Adipocyte (in vitro differentiated cells): ENCODE measurements at regions not wholly inside any gene's neighbourhood (a gene's known extent, or its start where the extent isn't known, plus 50 kb on each side); places are given as distances from the start of the nearest gene placed in this dataset.

Experiments used
- DNase-seq: peaks from one replicate; pipeline ENCODE4 v3.0.0-alpha.2; 2015; ENCODE audit warnings: low read depth
- H3K27me3 ChIP-seq: replicated peaks from 2 replicates; pipeline ENCODE4 v1.7.0; 2013; ENCODE audit warnings: mild to moderate bottlenecking, low read length, moderate library complexity; ENCODE audit not compliant: control insufficient read depth, insufficient read depth
- H3K36me3 ChIP-seq: 2 replicates; pipeline ENCODE4 v1.7.0; 2013; ENCODE audit warnings: low read length, mild to moderate bottlenecking, moderate library complexity; ENCODE audit not compliant: control insufficient read depth, insufficient read depth, severe bottlenecking
- H3K4me1 ChIP-seq: 2 replicates; pipeline ENCODE4 v1.7.0; 2013; ENCODE audit warnings: mild to moderate bottlenecking, low read length, moderate library complexity; ENCODE audit not compliant: control insufficient read depth, insufficient read depth
- H3K4me3 ChIP-seq: 2 replicates; pipeline ENCODE4 v1.7.0; 2013; ENCODE audit warnings: mild to moderate bottlenecking, low read length, moderate library complexity
- H3K9ac ChIP-seq: 2 replicates; pipeline ENCODE4 v1.7.0; 2013; ENCODE audit warnings: mild to moderate bottlenecking, low read length, moderate library complexity
- H3K9me3 ChIP-seq: 2 replicates; pipeline ENCODE4 v1.7.0; 2013; ENCODE audit warnings: mild to moderate bottlenecking, low read length, moderate library complexity; ENCODE audit not compliant: control insufficient read depth

DNA sequence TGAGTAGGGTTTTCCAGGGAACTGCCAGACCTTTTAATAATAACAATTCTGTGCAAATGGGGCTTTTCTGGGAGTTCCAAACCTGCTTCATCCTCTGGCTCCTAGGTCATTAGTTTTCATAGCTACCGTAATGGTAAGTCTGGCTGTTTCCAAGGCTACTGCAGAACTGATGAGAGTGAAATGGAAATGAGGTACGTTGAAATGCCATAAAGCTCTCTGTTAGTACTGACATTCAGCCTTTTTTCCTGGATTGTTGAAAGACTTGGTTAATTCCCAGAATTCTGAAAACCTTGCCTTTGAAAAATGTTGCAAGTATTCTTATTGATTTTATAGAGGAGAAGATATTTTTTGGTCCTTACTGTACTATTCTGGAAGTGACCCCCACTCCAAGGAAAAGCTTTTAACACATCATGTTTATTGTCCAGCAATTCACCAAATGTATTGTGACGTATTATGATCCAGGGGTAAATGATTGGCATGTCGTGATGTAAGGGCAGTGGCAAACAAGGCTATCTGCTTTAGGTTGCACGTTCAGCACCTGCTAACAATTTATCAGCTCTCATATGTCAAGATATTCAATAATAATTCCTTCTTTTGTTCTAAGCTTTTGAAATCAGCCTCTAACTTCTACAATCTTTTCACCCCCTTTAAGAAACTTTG, 767.0 kb upstream of the RAB6C start:
- Histone ChIP-seq H3K36me3 (no peaks in the 10 kb centered on the region), H3K9me3 (no peaks in the 10 kb centered on the region), H3K27me3 (peaks cover 10% of the 10 kb centered on the region), H3K9ac (no peak overlapping the region), H3K4me1 (peaks cover 9% of the 10 kb centered on the region), H3K4me3 (no peak overlapping the region)
- no peak for DNase-seq

DNA sequence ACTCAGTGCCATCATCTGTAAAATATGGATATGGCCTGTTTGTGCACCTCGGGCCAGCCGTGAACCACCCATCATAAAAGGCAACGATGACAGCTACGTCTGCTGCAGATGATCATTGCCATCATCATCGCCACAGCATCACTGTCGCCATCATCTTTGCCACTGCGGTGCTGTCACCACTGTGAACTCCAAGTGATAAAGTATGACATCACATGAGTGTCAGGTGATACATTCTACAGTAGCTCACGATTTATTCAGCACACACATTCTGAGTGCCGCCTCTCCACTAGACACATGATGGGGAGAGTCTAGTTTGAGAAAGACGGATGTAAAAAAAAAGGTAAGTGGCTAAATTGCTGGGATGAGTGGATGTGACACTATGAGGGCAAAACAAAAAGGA, 755.4 kb upstream of the RAB6C start:
- no peak overlapping the region for H3K9ac ChIP-seq
- H3K4me3 ChIP-seq: no peak overlapping the region
- H3K36me3 ChIP-seq: no peaks in the 10 kb centered on the region
- H3K27me3 ChIP-seq: peaks cover 7% of the 10 kb centered on the region
- H3K4me1 ChIP-seq: no peaks in the 10 kb centered on the region
- no peak for DNase-seq
- H3K9me3 ChIP-seq: no peaks in the 10 kb centered on the region

DNA sequence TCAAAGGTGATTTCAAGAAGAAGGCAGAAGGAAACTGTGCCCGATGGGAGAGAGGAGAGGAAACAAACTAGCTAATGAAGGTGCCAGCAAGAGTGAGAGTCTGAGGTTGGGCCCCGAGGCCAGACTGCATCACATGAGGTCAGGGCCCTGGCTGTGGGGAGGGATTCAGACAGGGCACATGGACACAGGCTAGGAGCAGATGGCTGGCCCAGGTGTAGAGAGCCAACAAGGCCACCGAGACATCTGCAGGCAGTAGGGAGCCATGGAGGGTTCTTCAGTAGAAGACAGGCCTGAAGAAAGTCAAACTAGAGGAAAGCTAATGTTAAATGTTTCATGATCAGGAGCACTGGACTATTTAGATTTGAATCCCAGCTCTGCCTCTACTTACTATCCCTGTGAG, 755.0 kb upstream of the RAB6C start:
- Histone ChIP-seq H3K4me1 (no peaks in the 10 kb centered on the region), H3K4me3 (no peak overlapping the region), H3K9me3 (no peaks in the 10 kb centered on the region), H3K27me3 (peaks cover 7% of the 10 kb centered on the region), H3K9ac (no peak overlapping the region), H3K36me3 (no peaks in the 10 kb centered on the region)
- no peak for DNase-seq

DNA sequence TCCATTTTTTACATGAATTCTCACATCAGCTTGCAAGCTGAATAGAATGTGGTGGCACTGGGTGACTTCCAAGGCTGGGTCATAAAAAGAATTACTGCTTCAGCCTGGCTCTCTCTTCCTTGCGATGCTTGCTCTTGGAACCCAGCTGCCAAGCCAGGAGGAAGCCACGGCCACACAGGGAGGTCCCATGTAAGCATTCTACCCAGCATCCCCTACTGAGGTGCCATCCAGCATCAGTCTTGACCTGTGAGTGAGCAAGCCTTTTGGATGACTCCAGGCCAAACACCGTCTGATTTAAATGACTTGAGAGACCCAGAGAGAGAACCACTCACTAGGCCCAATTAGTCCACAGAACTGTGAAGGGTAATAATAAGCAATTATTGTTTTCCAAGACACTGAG, 750.3 kb upstream of the RAB6C start:
- no peak overlapping the region for H3K4me3 ChIP-seq
- H3K27me3 ChIP-seq: peaks cover 7% of the 10 kb centered on the region
- H3K9me3 ChIP-seq: no peaks in the 10 kb centered on the region
- H3K36me3 ChIP-seq: no peaks in the 10 kb centered on the region
- H3K9ac ChIP-seq: no peak overlapping the region
- H3K4me1 ChIP-seq: no peaks in the 10 kb centered on the region
- no peak for DNase-seq

DNA sequence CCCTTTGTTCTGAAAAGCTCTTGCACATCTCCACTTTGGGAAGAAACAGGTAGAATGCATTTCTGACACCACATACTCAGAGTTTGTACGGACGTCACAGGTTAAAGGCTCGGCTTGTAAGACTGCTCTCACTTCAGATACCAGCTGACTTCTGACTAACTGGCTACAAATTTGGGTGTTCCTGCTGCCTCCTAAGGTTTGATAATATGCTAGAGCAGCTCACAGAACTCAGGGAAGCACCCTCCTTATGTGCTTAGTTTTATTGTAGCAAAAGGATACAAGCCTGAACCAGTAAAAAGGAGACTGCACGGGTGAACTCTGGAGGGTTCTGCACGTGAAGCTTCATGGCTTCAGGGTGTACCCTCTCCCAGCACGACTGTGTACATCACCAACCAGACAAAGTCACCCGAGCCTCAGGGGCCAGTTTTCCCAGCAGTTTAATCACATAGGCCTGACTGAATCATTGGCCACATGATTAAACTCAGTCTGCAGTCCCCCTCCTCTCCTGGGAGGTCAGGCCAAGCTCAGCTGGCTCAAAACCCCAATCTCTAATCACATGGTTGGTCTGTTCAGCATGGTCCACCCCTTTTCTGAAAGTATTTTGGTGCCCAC, 749.5 kb upstream of the RAB6C start:
- no peak overlapping the region for H3K4me3 ChIP-seq
- no peak for DNase-seq
- H3K9me3 ChIP-seq: no peaks in the 10 kb centered on the region
- peaks cover 7% of the 10 kb centered on the region for H3K27me3 ChIP-seq
- H3K4me1 ChIP-seq: no peaks in the 10 kb centered on the region
- H3K9ac ChIP-seq: no peak overlapping the region
- H3K36me3 ChIP-seq: no peaks in the 10 kb centered on the region

GRCh38 chr2:129231924-129232323, 747.5 kb upstream of the RAB6C start:
- Histone ChIP-seq H3K36me3 (no peaks in the 10 kb centered on the region), H3K9ac (no peak overlapping the region), H3K4me3 (no peak overlapping the region), H3K27me3 (no peaks in the 10 kb centered on the region), H3K4me1 (no peaks in the 10 kb centered on the region), H3K9me3 (no peaks in the 10 kb centered on the region)
- DNase-seq: no peak

DNA sequence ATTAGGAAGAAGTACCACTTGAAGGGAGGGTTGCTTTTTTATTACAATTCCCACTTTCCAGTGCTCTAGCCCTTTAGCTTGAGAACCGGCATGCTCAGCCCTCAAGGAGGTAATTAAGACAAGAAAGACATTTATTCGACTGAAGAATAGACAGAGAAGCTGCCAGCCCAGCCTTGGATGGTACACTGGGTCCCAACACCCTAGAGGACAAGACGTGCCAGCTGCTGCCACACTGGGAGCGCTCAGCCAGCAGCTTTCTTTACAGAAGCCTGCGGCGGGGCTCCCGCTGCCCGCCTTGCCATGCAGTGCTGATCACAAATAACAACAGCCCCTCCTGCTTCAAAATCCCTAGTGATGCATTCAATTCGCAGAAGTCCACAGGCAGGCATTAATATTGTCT, 746.3 kb upstream of the RAB6C start:
- Histone ChIP-seq H3K4me3 (no peak overlapping the region), H3K9me3 (no peaks in the 10 kb centered on the region), H3K4me1 (peaks cover 4% of the 10 kb centered on the region), H3K27me3 (no peaks in the 10 kb centered on the region), H3K36me3 (no peaks in the 10 kb centered on the region), H3K9ac (no peak overlapping the region)
- no peak for DNase-seq

- Histone ChIP-seq H3K36me3 (no peaks in the 10 kb centered on the region), H3K4me1 (peaks cover 6% of the 10 kb centered on the region), H3K4me3 (no peak overlapping the region), H3K9ac (no peak overlapping the region), H3K27me3 (no peaks in the 10 kb centered on the region), H3K9me3 (no peaks in the 10 kb centered on the region)
- DNase-seq: no peak
These were observed 745.6 kb upstream of the RAB6C start for GRCh38 chr2:129233751-129234406.

- Histone ChIP-seq H3K4me1 (peaks cover 13% of the 10 kb centered on the region), H3K36me3 (no peaks in the 10 kb centered on the region), H3K9me3 (no peaks in the 10 kb centered on the region), H3K9ac (no peak overlapping the region), H3K27me3 (no peaks in the 10 kb centered on the region), H3K4me3 (no peak overlapping the region)
- no peak for DNase-seq
These were observed 742.9 kb upstream of the RAB6C start for GRCh38 chr2:129236601-129237000.

DNA sequence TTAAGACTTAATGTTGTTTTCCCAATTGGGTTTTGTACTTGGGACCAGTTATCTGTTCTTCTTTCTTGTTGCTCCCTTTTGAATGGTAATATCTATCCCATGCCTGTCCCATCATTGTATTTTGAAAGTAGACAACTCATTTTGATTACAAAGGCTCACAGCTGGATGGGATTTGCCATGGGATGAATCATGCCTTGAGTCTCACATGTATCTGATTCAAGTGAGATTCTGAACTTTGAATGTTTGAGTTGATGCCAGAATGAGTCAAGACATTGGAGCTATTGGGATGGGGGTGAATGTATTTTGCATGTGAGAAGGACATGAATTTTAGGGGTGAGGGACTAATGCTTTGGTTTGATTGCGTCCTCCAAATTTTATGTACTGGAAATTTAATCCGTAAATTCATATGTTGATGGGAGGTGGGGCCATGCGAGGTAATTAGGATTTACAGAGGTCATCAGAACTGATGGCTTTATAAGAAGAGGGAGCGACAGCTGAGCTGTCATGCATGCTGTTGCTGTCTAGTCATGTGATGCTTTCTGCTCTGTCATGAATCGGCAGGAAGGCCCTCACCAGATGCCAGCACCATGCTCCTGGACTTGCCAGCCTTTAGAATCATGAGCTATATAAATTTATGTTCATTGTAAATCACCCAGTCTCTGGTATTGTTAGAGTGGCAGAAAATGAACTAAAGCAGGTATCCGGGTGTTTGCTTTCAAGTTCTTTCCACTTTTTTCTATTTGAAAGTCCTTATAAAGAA, 741.3 kb upstream of the RAB6C start:
- DNase-seq: no peak
- Histone ChIP-seq H3K9me3 (no peaks in the 10 kb centered on the region), H3K27me3 (no peaks in the 10 kb centered on the region), H3K4me3 (no peak overlapping the region), H3K4me1 (peaks cover 13% of the 10 kb centered on the region), H3K36me3 (no peaks in the 10 kb centered on the region), H3K9ac (no peak overlapping the region)

DNA sequence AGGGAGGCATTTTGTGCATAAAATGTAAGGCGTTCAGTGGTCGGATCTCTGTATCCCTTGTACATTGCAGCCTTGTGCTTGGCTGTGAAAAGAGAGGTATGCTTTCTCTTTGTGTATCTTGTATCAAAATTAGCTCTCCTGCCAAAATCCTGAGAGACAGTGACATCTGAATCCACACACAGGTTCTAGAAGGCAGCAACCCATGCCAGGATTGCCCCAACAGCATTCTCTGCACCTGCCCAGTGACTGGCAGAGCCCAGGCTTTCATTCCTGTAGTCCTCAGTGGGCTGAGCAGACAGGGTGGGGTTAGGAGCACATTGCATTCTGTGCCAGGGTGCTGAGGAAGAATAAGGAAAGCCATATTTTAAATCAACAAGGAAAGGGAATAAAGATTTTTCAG, 740.3 kb upstream of the RAB6C start:
- no peaks in the 10 kb centered on the region for H3K27me3 ChIP-seq
- no peak overlapping the region for H3K4me3 ChIP-seq
- no peak overlapping the region for H3K9ac ChIP-seq
- H3K9me3 ChIP-seq: no peaks in the 10 kb centered on the region
- no peak for DNase-seq
- H3K4me1 ChIP-seq: peaks cover 13% of the 10 kb centered on the region
- no peaks in the 10 kb centered on the region for H3K36me3 ChIP-seq
